ENCODE measurements at regions not wholly inside any gene's neighbourhood (a gene's known extent, or its start where the extent isn't known, plus 50 kb on each side); places are given as distances from the start of the nearest gene placed in this dataset.

DNA sequence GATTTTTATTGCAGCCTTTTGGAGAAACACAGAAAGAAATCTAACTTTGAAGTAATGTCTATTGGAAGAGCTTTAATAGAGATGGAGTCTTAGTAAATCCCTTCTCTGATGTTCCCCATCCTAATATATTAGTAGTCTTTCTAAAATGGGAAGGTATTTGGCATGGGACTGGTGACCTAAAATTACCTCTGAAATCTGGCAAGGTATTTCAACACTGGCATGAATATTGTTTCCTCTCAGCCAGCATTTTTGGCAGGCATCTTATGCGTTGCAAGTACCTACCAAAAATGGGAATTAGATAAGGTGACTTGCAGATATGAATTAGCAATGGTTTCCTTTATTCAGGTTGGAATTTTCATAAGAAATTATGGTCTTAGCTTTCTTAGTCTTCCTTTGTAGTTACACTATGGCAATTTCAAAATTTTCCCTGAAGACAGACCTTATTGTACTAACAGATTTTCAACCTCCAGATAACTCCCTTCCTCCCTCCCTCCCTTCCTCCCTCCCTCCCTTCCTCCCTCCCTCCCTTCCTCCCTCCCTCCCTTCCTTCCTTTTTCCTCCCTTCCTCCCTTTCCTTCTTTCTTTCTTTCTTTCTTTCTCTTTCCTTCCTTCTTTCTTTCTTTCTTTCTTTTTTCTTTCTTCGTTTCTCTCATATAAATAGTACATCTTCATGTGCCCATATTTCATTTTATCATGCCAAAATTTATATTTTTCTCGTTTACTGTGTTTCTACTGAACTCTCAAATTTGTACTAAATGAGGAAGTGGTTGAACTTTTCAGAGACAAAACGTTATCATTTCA, 168.2 kb upstream of the KCNMB2 start:
- TF ChIP-seq CTCF (IDR thresholded peaks at IDR 0.05; ENCODE audit: low read depth, low read length, missing input control) (no peak), YY1 (IDR thresholded peaks at IDR 0.05) (peak; percentile 37), EGR1 (IDR thresholded peaks at IDR 0.05; ENCODE audit: low read depth in 2 of 2) (no peak), SP1 (IDR thresholded peaks at IDR 0.05) (peak; percentile 41), RAD21 (IDR thresholded peaks at IDR 0.05) (peak in 1 of 2 donors; percentile 25), JUND (IDR thresholded peaks at IDR 0.05) (no peak), TAF1 (conservative IDR thresholded peaks at IDR 0.05) (no peak), MAX (IDR thresholded peaks at IDR 0.05) (no peak), NR2F2 (IDR thresholded peaks at IDR 0.05) (no peak), RXRA (IDR thresholded peaks at IDR 0.05) (peak; percentile 79 to 87), FOXA2 (IDR thresholded peaks at IDR 0.05) (no peak)
- TF ChIP-seq, protein P1, sequence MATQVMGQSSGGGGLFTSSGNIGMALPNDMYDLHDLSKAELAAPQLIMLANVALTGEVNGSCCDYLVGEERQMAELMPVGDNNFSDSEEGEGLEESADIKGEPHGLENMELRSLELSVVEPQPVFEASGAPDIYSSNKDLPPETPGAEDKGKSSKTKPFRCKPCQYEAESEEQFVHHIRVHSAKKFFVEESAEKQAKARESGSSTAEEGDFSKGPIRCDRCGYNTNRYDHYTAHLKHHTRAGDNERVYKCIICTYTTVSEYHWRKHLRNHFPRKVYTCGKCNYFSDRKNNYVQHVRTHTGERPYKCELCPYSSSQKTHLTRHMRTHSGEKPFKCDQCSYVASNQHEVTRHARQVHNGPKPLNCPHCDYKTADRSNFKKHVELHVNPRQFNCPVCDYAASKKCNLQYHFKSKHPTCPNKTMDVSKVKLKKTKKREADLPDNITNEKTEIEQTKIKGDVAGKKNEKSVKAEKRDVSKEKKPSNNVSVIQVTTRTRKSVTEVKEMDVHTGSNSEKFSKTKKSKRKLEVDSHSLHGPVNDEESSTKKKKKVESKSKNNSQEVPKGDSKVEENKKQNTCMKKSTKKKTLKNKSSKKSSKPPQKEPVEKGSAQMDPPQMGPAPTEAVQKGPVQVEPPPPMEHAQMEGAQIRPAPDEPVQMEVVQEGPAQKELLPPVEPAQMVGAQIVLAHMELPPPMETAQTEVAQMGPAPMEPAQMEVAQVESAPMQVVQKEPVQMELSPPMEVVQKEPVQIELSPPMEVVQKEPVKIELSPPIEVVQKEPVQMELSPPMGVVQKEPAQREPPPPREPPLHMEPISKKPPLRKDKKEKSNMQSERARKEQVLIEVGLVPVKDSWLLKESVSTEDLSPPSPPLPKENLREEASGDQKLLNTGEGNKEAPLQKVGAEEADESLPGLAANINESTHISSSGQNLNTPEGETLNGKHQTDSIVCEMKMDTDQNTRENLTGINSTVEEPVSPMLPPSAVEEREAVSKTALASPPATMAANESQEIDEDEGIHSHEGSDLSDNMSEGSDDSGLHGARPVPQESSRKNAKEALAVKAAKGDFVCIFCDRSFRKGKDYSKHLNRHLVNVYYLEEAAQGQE (IDR thresholded peaks at IDR 0.05), result no peak
- TF ChIP-seq, protein P2, sequence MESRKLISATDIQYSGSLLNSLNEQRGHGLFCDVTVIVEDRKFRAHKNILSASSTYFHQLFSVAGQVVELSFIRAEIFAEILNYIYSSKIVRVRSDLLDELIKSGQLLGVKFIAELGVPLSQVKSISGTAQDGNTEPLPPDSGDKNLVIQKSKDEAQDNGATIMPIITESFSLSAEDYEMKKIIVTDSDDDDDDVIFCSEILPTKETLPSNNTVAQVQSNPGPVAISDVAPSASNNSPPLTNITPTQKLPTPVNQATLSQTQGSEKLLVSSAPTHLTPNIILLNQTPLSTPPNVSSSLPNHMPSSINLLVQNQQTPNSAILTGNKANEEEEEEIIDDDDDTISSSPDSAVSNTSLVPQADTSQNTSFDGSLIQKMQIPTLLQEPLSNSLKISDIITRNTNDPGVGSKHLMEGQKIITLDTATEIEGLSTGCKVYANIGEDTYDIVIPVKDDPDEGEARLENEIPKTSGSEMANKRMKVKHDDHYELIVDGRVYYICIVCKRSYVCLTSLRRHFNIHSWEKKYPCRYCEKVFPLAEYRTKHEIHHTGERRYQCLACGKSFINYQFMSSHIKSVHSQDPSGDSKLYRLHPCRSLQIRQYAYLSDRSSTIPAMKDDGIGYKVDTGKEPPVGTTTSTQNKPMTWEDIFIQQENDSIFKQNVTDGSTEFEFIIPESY (IDR thresholded peaks at IDR 0.05), result no peak
